Heart left ventricle (tissue), 16 donors: ENCODE measurements at regions not wholly inside any gene's neighbourhood (a gene's known extent, or its start where the extent isn't known, plus 50 kb on each side); places are given as distances from the start of the nearest gene placed in this dataset.
A peak's percentile ranks its signal among the peaks of the same experiment; 100 is the strongest.

Experiments used
- ATAC-seq, 4 donors: fragments of 200-7000 bp; cut with Tn5 transposase; one replicate each; pipeline ENCODE4 v1.9.1; 2020 to 2022; ENCODE audit warnings: moderate library complexity in 4 of 4, mild to moderate bottlenecking in 3 of 4, moderate number of reproducible peaks in 1 of 4
- DNase-seq, 5 donors: peaks; one replicate each; pipeline ENCODE4 v3.0.0-alpha.2; 2020
- H3K27ac ChIP-seq, 12 donors: fragments of 200-600 bp; sonication (generic) in 4 of 12; one replicate each; pipeline versions ENCODE4 v1.5.0 to v1.8.0; 2016 to 2022; ENCODE audit warnings: mild to moderate bottlenecking in 2 of 12
- H3K27me3 ChIP-seq, 9 donors: fragments of 200-600 bp; sonication (generic) in 2 of 9; one replicate each; pipeline versions ENCODE4 v1.5.1 to v1.8.0; 2016 to 2022; ENCODE audit warnings: mild to moderate bottlenecking in 3 of 9
- H3K36me3 ChIP-seq, 9 donors: fragments of 200-600 bp; sonication (generic) in 2 of 9; one replicate each; pipeline versions ENCODE4 v1.5.0 to v1.8.0; 2018 to 2022; ENCODE audit warnings: mild to moderate bottlenecking in 2 of 9
- H3K4me1 ChIP-seq, 12 donors: fragments of 200-600 bp; sonication (generic) in 4 of 12; one replicate each; pipeline versions ENCODE4 v1.5.0 to v1.8.0; 2016 to 2022; ENCODE audit warnings: mild to moderate bottlenecking in 3 of 12
- H3K4me3 ChIP-seq, 12 donors: fragments of 200-600 bp; sonication (generic) in 4 of 12; one replicate each; pipeline versions ENCODE4 v1.5.0 to v1.8.0; 2017 to 2022; ENCODE audit warnings: mild to moderate bottlenecking in 9 of 12, moderate library complexity in 4 of 12
- H3K9me3 ChIP-seq, 12 donors: fragments of 200-600 bp; sonication (generic) in 4 of 12; one replicate each; pipeline versions ENCODE4 v1.5.0 to v1.8.0; 2016 to 2022; ENCODE audit warnings: mild to moderate bottlenecking in 1 of 12
- CTCF ChIP-seq, 12 donors: fragments of 200-600 bp; sonication (generic) in 4 of 12; IDR thresholded peaks; one replicate each; pipeline versions ENCODE4 v1.5.0 to v1.8.0; 2018 to 2022; ENCODE audit warnings: antibody characterized with exemption in 12 of 12, mild to moderate bottlenecking in 5 of 12
- POLR2A ChIP-seq, 2 donors: fragments of 450-650 bp; IDR thresholded peaks; one replicate each; pipeline ENCODE4 v1.6.1; 2017; ENCODE audit warnings: antibody characterized with exemption in 2 of 2, mild to moderate bottlenecking in 2 of 2, moderate library complexity in 2 of 2
- WGBS, 4 donors: extraction: QIAGEN DNeasy Blood & Tissue Kit in 2 of 4; methylation state at CpG; one replicate each; pipeline versions ENCODE4 v1.1.5 to v1.1.7; 2013 to 2018; 5-methylcytosine and 5-hydroxymethylcytosine counted together
- intact Hi-C, 10 donors: fragments of 100-400 bp; cut with DNase I; formaldehyde crosslinking; loops; one replicate each; pipeline versions ENCODE4 v1.11.1 to v1.14.2; 2022
- donor health status: ischemic (EF 13 %, LVEDD 7.1; RV severe dilation, severe dysfunction).
- donor health status: healthy with polysubstance abuse.
- donor health status: DM: no; HTN: yes; CAD: no.
- donor health status: DM: no; HTN: no; CAD: no.
- donor health status: ischemic (EF 25% LVEDD 6.9; RV normal size, moderate dysfunction).
- donor health status: ischemic (EF 25% LVEDD 5.7; RV mildly dilated, moderate dysfunction).
- donor health status: healthy.
- donor health status: DM: yes; HTN: yes; CAD: no.
- donor health status: ischemic (EF 35%, LVEDD 5.7; RV mildly dilated, moderate dysfunction).
- donor health status: nonischemic (EF 11% LVEDD 7.7; RV severe dilation, severe dysfunction).
- donor health status: DM: yes; HTN: yes; CAD: no.
- donor health status: PGD.
- donor health status: ischemic (EF 29% LVEDD 5.4; RV normal size, mild dysfunction).
- donor health status: nonischemic (EF 23%, LVEDD 6.1; RV moderate dilation, normal function).

GRCh38 chr6:44047801-44048200, 79.5 kb downstream of the MRPL14 start:
- WGBS, 4 donors = 84 to 89% (median 86%) methylated on average over 3 of the region's 3 CpGs

GRCh38 chr6:44047179-44047546, 80.1 kb downstream of the MRPL14 start:
- intact Hi-C loops = loop anchor here in 4 of 10 donors (5.0 kb wide), 2 partner anchors 35 to 40 kb away; no protein-coding TSS in a partner anchor
- Histone ChIP-seq H3K36me3 (no peaks in the 10 kb centered on the region), H3K4me1 (peaks cover 0 to 63% (median 41%) of the 10 kb centered on the region in 12 donors), H3K27ac (no peak overlapping the region), H3K27me3 (no peaks in the 10 kb centered on the region), H3K4me3 (no peak overlapping the region), H3K9me3 (no peaks in the 10 kb centered on the region)
- ATAC-seq = no peak
- 64 to 78% (median 78%) methylated on average over 2 of the region's 2 CpGs for WGBS, 4 donors
- peak in 1 of 5 donors; percentile 8 for DNase-seq
- no peak for TF ChIP-seq POLR2A (IDR thresholded peaks at IDR 0.05)
- no peak for TF ChIP-seq CTCF (IDR thresholded peaks at IDR 0.05)

More at GRCh38 chr6:44047801-44048200, 79.5 kb downstream of the MRPL14 start:
- intact Hi-C loops = loop anchor here in 4 of 10 donors (5.0 kb wide), 2 partner anchors 36 to 40 kb away; no protein-coding TSS in a partner anchor
- Histone ChIP-seq H3K27ac (peak overlapping the region in 1 of 12 donors; percentile 79), H3K4me3 (no peak overlapping the region), H3K4me1 (peaks cover 0 to 66% (median 43%) of the 10 kb centered on the region in 12 donors), H3K27me3 (no peaks in the 10 kb centered on the region), H3K9me3 (no peaks in the 10 kb centered on the region), H3K36me3 (no peaks in the 10 kb centered on the region)
- ATAC-seq = no peak
- peak in 1 of 5 donors; percentile 12 for DNase-seq
- TF ChIP-seq CTCF (IDR thresholded peaks at IDR 0.05) (no peak), POLR2A (IDR thresholded peaks at IDR 0.05) (no peak)

GRCh38 chr6:44046516-44047178, 80.6 kb downstream of the MRPL14 start:
- Histone ChIP-seq H3K4me1 (peaks cover 0 to 63% (median 38%) of the 10 kb centered on the region in 12 donors), H3K27me3 (no peaks in the 10 kb centered on the region), H3K9me3 (no peaks in the 10 kb centered on the region), H3K36me3 (no peaks in the 10 kb centered on the region), H3K27ac (peak overlapping the region in 1 of 12 donors; percentile 14), H3K4me3 (no peak overlapping the region)
- no peak for ATAC-seq
- 74 to 88% (median 84%) methylated on average over 6 of the region's 6 CpGs for WGBS, 4 donors
- TF ChIP-seq POLR2A (IDR thresholded peaks at IDR 0.05) (no peak), CTCF (IDR thresholded peaks at IDR 0.05) (no peak)
- intact Hi-C loops = loop anchor here in 4 of 10 donors (5.0 kb wide), 2 partner anchors 34 to 39 kb away; no protein-coding TSS in a partner anchor
- peak in 1 of 5 donors; percentile 9 for DNase-seq

GRCh38 chr6:44045672-44046015, 81.6 kb downstream of the MRPL14 start:
- ATAC-seq = peak; percentile 57 to 90 (median 86)
- Histone ChIP-seq H3K27ac (peak overlapping the region in 4 of 12 donors; percentile 38 to 61 (median 44)), H3K4me3 (no peak overlapping the region), H3K27me3 (no peaks in the 10 kb centered on the region), H3K9me3 (no peaks in the 10 kb centered on the region), H3K4me1 (peaks cover 0 to 56% (median 36%) of the 10 kb centered on the region in 12 donors), H3K36me3 (no peaks in the 10 kb centered on the region)
- DNase-seq = peak; percentile 75 to 84 (median 80)
- TF ChIP-seq POLR2A (IDR thresholded peaks at IDR 0.05) = no peak
- TF ChIP-seq CTCF (IDR thresholded peaks at IDR 0.05) = no peak
- WGBS, 4 donors = 5 to 20% (median 11%) methylated on average over 1 of the region's 1 CpG
- intact Hi-C loops = loop anchor here in 4 of 10 donors (5.0 kb wide), 2 partner anchors 33 to 38 kb away; no protein-coding TSS in a partner anchor
